HG03139 (cell line): ENCODE measurements at regions not wholly inside any gene's neighbourhood (a gene's known extent, or its start where the extent isn't known, plus 50 kb on each side); places are given as distances from the start of the nearest gene placed in this dataset.
"Not testable (repeated sequence)": the region's sequence is repeated elsewhere in the genome, so short reads cannot be mapped to it uniquely, and the experiment has no call there.

Source experiments
- ATAC-seq: cut with Tn5 transposase; IDR thresholded peaks from one replicate; pipeline ENCODE4 v1.9.1; 2021; ENCODE audit not compliant: unreplicated experiment

- ATAC-seq, result no peak
Observed at GRCh38 chr13:61670384-61671161, 254.9 kb upstream of the PCDH20 start.

DNA sequence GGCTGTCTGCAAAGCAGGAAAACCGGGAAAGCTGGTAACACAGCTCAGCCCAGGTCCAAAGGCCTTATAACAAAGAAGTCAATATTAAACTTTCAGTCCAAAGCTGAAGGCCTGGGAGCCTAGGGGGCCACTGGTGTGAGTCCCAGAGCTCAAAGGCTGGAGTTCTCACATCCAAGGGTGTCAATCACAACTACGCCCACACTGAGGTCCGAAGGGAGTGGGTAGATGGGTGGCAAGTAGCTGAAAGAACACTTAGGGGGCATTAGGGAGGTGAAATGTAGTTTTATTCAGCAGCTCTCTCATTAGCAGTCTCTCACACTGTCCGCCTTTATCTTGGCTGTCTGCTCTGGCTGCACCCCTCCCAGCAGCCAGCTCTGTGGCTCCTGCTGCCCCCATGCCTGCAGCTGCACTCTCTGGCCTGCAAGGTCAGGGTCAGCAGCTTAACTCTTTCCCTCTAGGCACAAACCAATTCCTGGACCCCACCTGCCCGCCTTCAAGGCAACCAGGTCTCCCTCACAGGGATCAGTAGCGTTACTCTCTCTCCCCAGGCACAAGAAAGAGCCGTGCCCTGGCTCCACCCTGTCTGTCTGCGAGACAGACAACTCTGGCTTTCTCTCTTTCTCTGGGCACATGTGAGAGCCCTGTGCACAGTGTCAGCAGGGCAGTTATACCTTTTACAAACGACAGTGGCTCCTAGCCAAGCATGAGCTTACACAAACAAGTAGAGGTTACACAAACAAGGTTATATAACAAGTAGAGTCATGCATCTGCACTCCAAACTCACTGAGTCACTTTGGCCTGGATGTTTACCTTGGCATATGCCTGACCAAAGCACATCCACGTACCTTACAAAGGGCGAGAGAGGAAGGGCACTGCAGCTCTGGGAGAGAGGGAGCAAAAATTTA, 249.4 kb upstream of the PCDH20 start:
- no peak for ATAC-seq

DNA sequence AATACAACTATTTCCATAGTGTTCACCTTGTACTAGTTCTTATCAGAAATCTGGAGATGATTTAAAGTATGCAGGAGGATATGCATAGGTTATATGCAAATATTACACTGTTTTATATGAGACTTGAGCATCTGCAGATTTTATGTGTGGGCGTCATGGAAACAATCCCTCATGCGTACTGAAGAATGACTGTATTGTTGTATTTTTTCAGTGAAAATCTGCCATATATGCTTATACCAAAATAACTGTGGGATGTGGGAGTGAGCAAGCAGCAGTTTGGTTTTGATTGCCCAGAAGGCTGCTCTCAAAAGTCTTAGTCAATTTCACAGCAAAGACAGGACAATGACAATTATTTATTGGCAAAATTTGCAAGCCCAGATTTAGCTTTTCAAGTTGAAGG, 238.8 kb upstream of the PCDH20 start:
- ATAC-seq, result no peak

DNA sequence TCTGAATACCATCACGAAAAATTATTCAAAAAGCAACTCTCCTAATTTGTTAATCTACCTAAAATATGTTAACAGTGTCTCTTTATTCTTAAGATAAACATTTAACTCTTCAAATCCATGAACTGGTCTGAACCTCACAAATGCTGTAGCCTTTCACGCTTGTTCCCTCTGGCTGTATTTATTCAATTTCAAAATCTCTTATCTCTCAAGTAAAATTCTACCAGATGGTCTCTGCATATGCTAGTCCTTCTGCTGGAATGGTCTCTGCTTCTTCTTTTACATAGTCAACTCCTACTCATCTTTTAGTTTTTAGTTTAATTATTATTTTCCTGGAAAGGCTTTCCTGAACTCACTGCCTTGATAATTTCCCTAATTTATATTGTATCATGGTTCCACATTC, 232.9 kb upstream of the PCDH20 start:
- ATAC-seq, result no peak

- no peak for ATAC-seq
Observed at GRCh38 chr13:61612192-61612591, 196.5 kb upstream of the PCDH20 start.

DNA sequence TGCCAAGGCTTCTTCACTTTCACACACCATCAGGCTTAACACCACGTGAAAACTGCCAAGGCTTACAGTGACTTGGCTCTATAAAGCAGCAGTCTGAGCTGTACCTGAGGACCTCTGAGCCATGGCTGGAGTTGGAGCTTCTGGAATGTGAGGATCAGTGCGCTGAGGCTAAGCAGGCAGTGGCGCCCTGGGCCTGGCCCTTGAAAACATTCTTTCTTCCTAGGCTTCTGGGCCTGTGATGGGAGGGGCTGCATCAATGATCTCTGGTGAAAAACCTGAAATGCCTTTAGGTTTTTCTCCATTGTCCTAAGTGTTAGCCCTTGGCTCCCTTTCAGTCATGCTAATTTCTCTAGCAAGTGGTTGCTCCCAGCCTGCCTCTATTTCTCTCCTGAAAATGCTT, 192.5 kb upstream of the PCDH20 start:
- ATAC-seq, result no peak

DNA sequence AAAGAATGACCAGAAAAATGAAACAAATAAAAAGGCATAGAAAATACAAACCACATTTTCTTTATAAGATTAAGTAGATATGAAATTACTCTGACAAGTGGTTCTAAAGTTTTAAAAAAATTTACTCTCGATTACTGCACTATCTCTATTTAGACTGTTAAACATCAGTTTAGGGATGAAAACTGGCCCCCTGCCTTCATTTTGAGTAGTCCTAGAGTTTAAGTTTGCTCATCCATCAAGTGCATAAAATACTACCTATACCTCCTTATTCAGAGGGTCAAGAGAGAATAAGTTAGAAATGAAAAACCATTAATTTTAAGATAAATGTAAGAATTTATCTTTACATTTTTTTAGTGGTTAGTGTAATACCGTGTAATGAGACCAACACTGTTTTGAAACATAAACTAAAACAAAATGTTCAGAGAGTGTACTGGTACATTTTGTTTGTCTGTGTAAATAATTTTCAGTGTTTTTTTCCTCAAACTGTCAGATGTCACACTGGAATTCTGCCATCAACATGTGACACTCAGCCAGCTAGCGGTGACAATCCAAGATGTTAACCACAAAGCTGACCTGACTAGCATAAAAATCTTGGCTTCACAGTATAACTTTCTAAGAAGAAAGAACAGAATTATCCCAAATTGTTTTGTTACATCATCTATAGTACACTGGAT, 184.8 kb upstream of the PCDH20 start:
- no peak for ATAC-seq

DNA sequence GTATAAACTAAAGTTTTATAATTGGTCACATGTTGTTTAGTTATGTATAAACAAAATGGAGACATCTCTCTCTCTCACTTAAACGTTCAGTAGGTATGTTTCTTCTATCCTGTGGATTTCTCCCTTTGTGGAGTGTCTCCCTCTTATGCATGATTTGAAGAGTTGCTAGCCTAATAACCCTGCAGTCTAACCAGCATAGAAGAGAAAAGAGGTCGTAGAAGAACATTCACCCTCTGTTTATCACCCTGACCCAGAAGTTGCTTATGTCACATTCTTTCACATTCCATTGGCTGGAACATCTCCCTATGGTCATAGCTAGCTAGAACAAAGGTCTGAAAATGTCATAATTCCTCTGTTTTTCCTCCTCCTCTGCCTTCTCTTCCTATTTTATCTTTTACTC, 176.8 kb upstream of the PCDH20 start:
- no peak for ATAC-seq

DNA sequence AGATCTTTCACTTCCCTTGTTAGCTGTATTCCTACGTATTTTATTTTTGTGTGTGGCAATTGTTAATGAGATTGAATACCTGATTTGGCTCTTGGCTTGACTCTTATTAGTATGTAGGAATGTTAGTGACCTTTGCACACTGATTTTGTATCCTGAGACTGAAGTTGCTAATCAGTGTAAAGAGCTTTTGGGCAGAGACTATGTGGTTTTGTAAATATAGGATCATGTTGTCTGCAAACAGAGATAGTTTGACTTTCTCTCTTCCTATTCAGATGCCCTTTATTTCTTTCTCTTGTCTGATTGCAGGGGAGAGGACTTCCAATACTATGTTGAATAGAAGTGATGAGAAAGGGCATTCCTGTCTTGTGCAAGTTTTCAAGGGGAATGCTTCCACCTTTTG, 160.3 kb upstream of the PCDH20 start:
- no peak for ATAC-seq

- ATAC-seq, result no peak
Observed at GRCh38 chr13:61563645-61564044, 148.0 kb upstream of the PCDH20 start.

DNA sequence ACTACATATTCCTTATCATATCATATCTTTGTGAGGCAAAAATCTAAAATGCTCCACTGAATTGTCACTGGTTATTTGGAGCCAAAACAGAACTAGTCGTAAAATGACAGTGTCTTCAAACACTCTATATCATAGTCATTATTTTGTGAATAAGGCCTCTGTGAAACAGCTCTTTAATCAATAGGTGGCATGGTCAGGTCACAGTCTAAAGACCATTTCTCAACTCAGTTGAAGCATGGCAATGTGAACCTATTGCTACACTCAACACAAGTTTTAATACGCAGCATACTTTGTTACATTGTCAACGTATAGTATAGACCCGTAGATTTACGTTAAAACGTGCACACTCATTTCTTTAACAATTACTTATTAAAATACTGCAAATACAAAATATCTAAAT, 131.3 kb upstream of the PCDH20 start:
- no peak for ATAC-seq

- ATAC-seq, result no peak
Observed at GRCh38 chr13:61546413-61546812, 130.8 kb upstream of the PCDH20 start.

- ATAC-seq, result no peak
Observed at GRCh38 chr13:61536433-61536832, 120.8 kb upstream of the PCDH20 start.

- no peak for ATAC-seq
Observed at GRCh38 chr13:61531383-61532065, 115.9 kb upstream of the PCDH20 start.

DNA sequence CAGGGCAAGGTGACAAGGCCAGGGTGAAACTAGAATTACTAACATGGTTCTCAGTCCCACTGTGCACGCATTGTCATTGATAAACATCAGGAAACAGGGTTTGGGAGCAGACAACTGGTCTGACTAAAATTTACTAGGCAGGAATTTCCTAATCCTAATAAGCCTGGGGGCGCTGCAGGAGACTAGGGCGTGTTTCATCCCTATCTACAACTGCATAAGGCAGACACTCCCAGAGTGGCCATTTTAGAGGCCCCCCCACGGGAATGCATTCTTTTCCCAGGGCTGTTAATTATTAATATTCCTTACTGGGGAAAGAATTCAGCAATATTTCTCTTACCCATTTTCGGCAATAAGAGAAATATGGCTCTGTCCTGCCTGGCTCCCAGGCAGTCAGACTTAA, 103.6 kb upstream of the PCDH20 start:
- ATAC-seq, result not testable (repeated sequence)

DNA sequence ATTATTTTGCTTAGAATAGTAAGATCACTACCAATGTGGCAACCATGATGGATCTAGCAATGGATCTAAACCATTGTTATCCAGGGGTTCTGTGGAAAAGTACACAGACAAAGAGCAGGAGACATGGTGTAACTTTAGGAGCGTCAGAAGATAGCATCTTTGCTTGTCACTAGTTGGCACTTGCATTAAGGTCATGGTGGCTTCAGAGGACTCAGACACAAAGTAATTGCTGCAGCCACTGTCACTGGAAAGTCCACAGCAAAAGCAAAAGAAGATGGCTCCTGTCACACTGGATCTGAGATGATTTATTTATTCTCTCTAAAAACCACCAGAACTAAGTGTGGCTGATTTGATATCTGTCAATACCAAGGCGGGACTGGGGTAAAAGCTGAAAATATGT, 93.3 kb upstream of the PCDH20 start:
- no peak for ATAC-seq

DNA sequence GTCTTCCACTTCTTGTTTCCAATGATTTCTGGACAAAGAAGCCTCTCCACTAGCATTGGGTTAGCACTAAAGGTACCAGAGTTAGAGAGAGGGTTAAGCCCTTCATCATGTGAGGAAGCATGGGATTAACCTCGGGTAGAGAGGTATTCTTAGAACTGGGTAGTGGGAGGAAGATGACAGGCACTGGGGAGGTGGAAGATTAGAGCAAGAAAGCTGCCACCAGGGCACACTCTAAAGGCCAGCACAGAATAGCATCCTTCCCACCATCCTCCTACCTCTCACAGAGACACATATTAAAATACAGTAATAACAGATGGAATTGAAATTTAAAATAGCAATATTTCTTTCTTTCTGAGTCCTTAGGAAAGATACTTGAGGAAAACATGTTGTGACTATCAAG, 84.5 kb upstream of the PCDH20 start:
- ATAC-seq, result no peak

DNA sequence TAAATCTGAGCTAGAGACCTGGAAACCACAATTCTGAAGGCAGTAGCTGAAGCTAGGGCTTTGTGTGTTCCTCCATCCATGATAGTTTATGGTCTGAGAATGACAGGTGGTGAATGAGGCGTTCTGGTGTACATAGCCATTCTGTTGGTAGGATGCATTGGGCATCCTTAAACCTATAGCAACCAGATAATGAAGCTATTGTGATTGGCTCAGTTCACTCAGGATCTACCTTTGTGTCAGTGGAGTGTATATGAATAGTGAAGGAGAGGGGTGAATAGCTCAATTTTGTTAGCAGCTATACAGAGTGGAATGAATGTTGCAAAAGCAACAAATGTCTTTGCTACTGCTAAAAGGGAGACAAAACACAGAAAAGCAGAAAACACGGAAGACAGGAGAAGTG, 80.0 kb upstream of the PCDH20 start:
- no peak for ATAC-seq

DNA sequence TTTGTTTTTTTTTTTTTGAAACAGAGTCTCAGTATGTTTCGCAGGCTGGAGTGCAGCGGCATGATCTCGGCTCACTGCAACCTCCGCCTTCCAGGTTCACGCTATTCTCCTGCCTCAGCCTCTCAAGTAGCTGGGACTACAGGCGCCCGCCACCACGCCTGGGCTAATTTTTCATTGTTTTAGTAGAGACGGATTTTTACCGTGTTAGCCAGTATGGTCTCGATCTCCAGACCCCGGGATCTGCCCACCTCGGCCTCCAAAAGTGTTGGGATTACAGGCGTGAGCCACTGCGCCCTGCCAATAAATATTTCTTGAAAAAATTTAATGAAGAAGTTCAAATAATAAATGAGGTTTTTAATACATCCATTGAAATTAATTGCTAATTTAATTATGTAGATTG, 77.9 kb upstream of the PCDH20 start:
- not testable (repeated sequence) for ATAC-seq

GRCh38 chr13:61486496-61486895, 70.8 kb upstream of the PCDH20 start:
- ATAC-seq, result no peak

- ATAC-seq, result no peak
Observed at GRCh38 chr13:61485128-61485765, 69.6 kb upstream of the PCDH20 start.
